ENCODE measurements at regions not wholly inside any gene's neighbourhood (a gene's known extent, or its start where the extent isn't known, plus 50 kb on each side); places are given as distances from the start of the nearest gene placed in this dataset.
"Not testable (repeated sequence)": the region's sequence is repeated elsewhere in the genome, so short reads cannot be mapped to it uniquely, and the experiment has no call there.

DNA sequence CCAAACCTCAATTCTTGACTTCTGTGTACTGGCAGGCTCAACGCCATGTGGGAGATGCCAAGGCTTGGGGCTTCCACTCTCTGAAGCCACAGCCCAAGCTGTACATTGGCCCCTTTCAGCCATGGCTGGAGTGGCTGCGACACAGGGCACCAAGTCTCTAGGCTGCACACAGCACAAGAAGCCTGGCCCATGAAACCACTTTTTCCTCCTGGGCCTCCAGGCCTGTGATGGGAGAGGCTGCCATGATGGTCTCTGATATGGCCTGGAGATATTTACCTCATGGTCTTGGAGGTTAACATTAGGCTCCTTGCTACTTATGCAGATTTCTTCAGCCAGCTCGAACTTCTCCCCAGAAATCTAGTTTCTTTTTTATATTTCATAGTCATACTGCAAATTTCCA lies 724.1 kb downstream of the RNF144A start:
- DNase-seq (ENCODE audit: low spot score); intact Hi-C loops (cut with DNase I): not testable (repeated sequence)

- DNase-seq (ENCODE audit: low spot score), result no peak
- intact Hi-C loops (cut with DNase I), result no loop called here
Measured at GRCh38 chr2:7646024-7646423, 728.8 kb downstream of the RNF144A start.

- intact Hi-C loops (cut with DNase I), result no loop called here
- DNase-seq (ENCODE audit: low spot score), result no peak
Measured at GRCh38 chr2:7646661-7647060, 729.4 kb downstream of the RNF144A start.

GRCh38 chr2:7648221-7648795 lies 731.1 kb downstream of the RNF144A start:
- intact Hi-C loops (cut with DNase I), result no loop called here
- DNase-seq (ENCODE audit: low spot score), result no peak

DNA sequence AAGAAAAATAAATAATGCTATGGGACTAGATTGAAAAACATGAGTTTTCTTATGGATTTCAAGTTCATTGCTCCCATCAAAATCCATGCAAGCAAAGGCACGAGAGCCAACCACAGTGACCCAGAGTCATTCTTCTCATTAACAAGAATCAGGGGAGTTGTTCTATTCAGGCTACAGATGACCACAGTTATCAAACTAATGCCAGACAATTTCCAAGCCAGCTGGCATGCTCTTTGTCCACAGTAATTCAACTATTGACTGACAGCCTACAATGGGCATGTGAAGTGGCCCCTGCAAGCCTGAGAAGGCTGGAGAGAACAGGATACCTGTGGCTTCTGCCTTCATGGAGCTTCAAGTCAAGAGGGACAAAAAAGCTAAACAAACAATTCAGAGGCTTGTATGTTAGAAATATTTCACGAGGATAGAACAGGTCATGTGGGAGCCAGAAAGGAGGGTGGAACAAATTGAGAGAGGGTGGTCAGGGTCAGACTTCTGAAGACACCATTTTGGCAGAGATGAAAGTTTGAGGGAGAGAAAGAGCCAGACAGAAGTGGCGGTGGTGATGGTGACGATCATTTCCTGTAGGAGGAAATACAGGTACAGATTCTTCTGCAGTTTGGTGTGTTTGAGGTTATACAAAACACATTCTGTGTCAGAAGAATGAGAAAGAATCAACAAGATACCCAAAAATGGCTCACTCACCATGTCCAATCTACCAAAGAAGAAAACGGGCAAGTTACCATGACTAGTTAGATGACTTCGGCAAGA lies 732.4 kb downstream of the RNF144A start:
- DNase-seq (ENCODE audit: low spot score), result no peak
- intact Hi-C loops (cut with DNase I), result no loop called here

GRCh38 chr2:7653617-7654016 lies 736.4 kb downstream of the RNF144A start:
- intact Hi-C loops (cut with DNase I), result no loop called here
- DNase-seq (ENCODE audit: low spot score), result no peak

DNA sequence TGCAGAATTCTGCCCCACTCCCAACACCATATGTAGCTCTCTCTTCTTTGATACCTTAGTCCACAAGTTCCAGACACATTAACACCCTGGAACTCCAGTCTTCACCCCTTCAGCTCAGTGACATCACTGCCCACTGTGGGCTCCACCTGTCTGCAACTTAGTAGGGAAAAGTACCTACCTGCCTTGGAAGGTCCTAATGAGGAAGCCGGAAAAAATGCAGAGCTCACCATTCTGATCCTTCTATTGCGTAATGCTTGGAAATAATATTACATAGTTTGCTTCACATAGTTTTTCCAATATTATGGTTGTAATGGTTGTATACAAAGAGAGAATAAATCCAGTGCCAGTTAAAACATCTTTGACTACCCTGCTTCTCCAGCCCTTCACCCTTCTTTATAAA lies 738.4 kb downstream of the RNF144A start:
- intact Hi-C loops (cut with DNase I), result no loop called here
- no peak for DNase-seq (ENCODE audit: low spot score)

- intact Hi-C loops (cut with DNase I), result not testable (repeated sequence)
Measured at GRCh38 chr2:7657526-7657925, 740.3 kb downstream of the RNF144A start.

GRCh38 chr2:7658486-7658885 lies 741.3 kb downstream of the RNF144A start:
- intact Hi-C loops (cut with DNase I), result no loop called here
- no peak for DNase-seq (ENCODE audit: low spot score)

More at GRCh38 chr2:7657526-7657925, 740.3 kb downstream of the RNF144A start:
- not testable (repeated sequence) for DNase-seq (ENCODE audit: low spot score)

GRCh38 chr2:7660816-7661215 lies 743.6 kb downstream of the RNF144A start:
- no peak for DNase-seq (ENCODE audit: low spot score)

GRCh38 chr2:7661502-7661901 lies 744.3 kb downstream of the RNF144A start:
- intact Hi-C loops (cut with DNase I), result no loop called here
- DNase-seq (ENCODE audit: low spot score), result no peak

More at GRCh38 chr2:7660816-7661215, 743.6 kb downstream of the RNF144A start:
- intact Hi-C loops (cut with DNase I), result no loop called here

DNA sequence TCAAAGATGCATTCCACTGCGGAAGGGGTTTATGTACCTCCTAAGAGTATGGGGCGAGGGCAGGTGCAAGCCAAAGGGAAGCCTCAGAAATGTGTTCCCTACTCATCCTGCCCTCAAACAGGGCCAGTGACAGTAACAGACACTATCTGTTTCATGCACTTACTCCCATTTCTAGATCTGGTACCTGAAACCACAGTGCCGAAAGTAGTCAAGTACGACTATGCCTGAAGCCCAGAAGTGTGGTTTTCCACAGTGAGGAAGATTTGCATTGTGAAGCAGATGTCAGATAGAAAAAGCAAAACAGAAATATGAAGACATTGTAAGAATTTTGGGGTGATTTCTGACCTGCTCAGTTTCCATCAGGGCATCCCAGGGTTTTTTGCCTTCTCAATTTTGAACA lies 748.7 kb downstream of the RNF144A start:
- DNase-seq (ENCODE audit: low spot score), result no peak
- intact Hi-C loops (cut with DNase I), result no loop called here

DNA sequence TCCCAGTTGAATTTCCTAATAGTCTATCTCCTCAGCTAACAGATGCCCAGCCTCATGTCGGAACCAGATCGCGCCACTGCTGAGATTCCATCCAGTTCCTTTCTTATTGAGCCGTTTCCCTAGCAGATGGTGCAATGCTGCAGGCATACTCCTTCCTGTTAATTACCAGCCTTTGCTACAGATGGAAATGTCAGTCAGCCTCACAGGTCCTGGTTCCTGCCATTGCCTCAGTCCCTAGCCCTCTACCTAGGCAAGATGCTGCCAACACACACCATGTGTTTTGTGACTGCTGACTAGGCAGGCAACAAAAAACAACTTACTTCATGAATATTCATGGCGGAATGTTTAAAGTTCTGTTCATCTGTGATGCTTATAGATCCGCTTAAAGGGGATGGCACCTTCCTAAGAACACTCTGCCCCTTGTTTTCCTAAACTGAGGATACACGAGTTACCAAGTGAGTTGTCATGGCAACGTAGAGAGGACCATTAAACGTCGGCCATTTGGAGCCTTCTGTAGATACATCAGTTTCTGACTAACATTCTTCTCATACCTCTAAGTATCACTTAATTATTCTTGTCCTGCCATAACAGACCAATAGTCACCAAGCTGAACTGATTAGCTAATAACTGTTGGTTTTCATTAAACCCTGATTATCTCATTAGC lies 749.5 kb downstream of the RNF144A start:
- intact Hi-C loops (cut with DNase I), result no loop called here

GRCh38 chr2:7667260-7667757 lies 750.1 kb downstream of the RNF144A start:
- intact Hi-C loops (cut with DNase I), result no loop called here
- no peak for DNase-seq (ENCODE audit: low spot score)

More for the DNA sequence above, 749.5 kb downstream of the RNF144A start:
- no peak for DNase-seq (ENCODE audit: low spot score)

GRCh38 chr2:7670905-7671641 lies 753.9 kb downstream of the RNF144A start:
- intact Hi-C loops (cut with DNase I), result no loop called here
- no peak for DNase-seq (ENCODE audit: low spot score)

DNA sequence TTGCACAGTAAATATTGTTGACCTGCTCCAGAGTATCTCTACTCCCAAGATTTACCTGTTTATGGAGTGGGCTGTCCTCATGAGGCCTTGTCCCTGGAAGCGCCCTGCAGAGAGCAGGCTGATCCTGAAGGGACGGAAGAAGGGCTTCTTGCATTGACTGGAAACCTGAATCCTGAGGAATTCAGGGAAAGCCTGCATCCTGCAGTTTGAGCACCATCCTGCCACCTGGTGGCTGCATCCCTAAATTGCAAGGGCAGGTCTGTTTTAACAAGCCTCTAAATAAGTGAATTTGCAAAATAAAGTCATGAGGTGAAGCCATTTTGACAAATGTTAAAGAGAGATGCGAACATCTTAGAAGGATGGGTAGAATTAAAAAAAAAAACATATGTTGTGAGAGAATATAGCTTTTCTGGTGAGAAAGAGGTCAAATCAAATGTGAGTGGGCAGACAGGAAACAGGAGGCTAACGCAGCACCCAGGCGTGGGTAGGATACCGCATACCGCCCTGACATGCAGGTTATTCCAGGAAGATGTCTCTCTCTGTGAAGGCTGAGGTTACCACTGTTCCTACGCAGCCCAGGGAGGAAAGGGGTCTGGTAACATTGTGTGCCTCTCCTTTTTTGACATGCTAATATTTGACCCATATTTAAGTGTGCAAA lies 754.9 kb downstream of the RNF144A start:
- DNase-seq (ENCODE audit: low spot score), result no peak
- intact Hi-C loops (cut with DNase I), result no loop called here

DNA sequence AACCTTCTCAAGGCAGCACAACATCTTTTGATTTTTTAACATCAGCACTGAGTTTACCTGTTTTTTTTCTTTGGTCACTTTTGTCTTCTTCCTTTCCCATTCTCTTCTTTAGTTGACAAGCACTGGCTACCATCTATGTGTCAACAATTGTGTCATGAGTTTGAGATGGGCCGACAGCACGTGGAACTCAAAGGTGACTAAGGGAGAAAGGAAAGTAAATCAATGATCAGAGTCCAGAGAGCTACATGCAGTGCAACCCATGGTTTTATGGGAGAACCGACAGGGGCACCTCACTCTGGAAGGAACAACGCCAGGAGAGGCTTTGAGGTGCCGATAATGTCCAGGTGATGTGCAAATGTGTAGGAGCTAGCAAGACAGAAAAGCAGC lies 755.5 kb downstream of the RNF144A start:
- DNase-seq (ENCODE audit: low spot score), result no peak
- intact Hi-C loops (cut with DNase I), result no loop called here

GRCh38 chr2:7673101-7673500 lies 755.9 kb downstream of the RNF144A start:
- intact Hi-C loops (cut with DNase I), result no loop called here

GRCh38 chr2:7673853-7674252 lies 756.6 kb downstream of the RNF144A start:
- no peak for DNase-seq (ENCODE audit: low spot score)
- intact Hi-C loops (cut with DNase I), result no loop called here

More at GRCh38 chr2:7673101-7673500, 755.9 kb downstream of the RNF144A start:
- DNase-seq (ENCODE audit: low spot score), result no peak

All from cardiac septum (tissue), 1 donor.